ENCODE measurements at regions not wholly inside any gene's neighbourhood (a gene's known extent, or its start where the extent isn't known, plus 50 kb on each side); places are given as distances from the start of the nearest gene placed in this dataset.

GRCh38 chr17:63125987-63126386, 160.0 kb downstream of the TANC2 start:
- TF ChIP-seq CTCF (conservative IDR thresholded peaks at IDR 0.05): no peak
- TF ChIP-seq EZH2 (IDR thresholded peaks at IDR 0.05; ENCODE audit: low read depth): no peak
